HG02938 (cell line): ENCODE measurements at regions not wholly inside any gene's neighbourhood (a gene's known extent, or its start where the extent isn't known, plus 50 kb on each side); places are given as distances from the start of the nearest gene placed in this dataset.
"Not testable (repeated sequence)": the region's sequence is repeated elsewhere in the genome, so short reads cannot be mapped to it uniquely, and the experiment has no call there.

Source experiments
- ATAC-seq: cut with Tn5 transposase; IDR thresholded peaks from one replicate; pipeline ENCODE4 v1.9.1; 2021; ENCODE audit warnings: mild to moderate bottlenecking, moderate library complexity; ENCODE audit not compliant: unreplicated experiment

DNA sequence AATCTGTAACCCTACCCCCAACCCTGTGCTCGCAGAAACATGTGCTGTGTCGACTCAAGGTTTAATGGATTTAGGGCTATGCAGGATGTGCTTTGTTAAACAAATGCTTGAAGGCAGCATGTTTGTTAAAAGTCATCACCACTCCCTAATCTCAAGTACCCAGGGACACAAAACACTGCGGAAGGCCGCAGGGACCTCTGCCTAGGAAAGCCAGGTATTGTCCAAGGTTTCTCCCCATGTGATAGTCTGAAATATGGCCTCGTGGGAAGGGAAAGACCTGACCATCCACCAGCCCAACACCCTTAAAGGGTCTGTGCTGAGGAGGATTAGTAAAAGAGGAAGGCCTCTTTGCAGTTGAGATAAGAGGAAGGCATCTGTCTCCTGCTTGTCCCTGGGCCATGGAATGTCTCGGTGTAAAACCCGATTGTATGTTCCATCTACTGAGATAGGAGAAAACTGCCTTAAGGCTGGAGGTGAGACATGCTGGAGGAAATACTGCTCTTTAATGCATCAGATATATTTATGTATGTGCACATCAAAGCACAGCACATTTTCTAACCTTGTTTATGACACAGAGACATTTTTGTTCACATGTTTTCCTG, 94.4 kb downstream of the LSM3 start:
- ATAC-seq: not testable (repeated sequence)

DNA sequence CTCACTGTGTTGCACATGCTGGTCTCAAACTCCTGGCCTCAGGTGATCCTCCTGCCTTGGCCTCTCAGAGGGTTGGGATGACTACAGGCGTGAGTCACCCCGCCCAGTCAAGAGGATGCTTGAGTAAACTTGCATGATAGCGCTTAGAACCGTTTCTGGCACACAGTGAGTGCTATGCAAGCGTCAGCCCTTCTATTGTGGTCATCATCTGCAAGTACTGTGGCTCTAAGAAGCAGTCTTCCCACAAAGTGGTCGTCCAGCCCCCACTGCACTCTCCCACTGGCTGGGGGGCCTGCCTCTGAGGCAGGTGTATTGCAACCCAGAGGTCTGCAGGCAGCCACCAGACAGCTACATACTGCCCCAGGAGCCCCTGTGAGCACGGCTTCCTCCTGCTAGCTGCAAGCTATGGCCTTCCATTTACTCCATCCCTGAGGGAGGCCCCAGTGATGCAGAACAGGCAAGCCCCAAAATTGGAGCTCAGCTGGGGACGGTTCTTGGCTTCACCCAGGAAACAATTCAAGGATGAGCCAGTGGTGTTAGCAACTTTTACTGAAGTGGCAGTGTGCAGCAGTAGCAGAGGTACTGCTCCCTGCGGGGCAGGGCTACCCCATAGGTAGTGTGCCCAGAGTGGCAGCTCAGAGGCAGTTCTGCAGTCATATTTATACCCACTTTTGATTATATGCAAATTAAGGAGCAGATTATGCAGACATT, 95.4 kb downstream of the LSM3 start:
- ATAC-seq: no peak

DNA sequence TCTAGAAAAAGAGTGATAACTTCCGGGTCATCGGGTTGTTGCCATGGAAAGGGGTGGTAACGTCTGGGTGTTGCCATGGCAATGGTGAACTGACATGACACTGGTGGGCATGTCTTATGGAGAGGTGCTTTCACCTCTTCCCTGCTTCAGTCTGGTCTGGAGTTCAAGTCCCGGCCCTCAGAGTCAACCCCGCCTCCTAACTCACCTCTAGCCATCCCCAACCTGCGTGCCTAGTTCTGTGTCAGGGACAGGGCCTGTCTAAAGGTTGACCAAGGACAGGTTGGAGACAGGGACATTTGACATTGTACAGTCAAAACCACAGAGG, 96.0 kb downstream of the LSM3 start:
- no peak for ATAC-seq

DNA sequence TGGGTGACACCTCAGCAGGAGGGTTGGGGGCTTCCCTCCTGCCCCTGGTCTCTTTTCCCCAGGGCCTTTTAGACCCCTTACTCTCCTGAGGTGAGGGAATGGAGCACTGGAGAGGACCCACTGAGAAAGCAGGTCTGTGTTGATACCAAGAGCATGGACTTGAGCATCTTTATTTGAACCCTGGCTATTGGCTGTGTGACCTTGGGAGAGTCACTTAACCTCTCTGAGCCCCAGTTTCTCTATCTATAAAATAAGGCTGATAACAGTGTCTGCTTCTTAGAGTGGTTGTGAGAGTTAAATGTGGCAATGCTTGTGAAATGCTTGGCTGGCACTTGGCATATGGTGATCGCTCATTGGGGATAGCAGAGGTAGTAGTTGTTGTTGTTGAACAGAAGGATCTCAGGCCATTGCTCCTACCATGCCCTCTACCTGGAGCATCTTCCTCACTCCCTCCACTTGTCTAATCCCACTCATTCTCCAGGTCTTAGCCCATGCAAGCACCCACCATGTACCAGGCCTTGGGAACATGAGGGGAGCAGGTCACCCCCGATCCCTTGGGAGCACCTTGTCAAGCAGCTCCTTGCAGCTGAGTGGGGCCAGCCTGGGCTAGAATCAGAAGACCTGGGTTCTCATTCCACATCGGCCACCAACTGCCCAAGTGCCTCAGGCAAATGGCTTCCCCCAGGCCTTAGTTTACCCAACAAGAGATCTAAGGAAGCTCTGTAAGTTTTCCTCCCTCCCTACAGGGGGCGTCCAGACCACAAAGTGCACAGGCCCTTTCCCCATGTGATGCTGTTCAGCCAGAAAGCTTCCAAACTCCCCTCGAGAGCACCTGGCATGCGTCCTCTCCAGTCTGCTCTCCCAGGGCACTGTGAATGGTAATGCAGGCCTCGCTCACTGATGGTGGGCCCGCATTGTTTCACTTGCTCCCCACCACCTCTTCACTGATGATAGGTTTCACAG, 96.7 kb downstream of the LSM3 start:
- no peak for ATAC-seq

DNA sequence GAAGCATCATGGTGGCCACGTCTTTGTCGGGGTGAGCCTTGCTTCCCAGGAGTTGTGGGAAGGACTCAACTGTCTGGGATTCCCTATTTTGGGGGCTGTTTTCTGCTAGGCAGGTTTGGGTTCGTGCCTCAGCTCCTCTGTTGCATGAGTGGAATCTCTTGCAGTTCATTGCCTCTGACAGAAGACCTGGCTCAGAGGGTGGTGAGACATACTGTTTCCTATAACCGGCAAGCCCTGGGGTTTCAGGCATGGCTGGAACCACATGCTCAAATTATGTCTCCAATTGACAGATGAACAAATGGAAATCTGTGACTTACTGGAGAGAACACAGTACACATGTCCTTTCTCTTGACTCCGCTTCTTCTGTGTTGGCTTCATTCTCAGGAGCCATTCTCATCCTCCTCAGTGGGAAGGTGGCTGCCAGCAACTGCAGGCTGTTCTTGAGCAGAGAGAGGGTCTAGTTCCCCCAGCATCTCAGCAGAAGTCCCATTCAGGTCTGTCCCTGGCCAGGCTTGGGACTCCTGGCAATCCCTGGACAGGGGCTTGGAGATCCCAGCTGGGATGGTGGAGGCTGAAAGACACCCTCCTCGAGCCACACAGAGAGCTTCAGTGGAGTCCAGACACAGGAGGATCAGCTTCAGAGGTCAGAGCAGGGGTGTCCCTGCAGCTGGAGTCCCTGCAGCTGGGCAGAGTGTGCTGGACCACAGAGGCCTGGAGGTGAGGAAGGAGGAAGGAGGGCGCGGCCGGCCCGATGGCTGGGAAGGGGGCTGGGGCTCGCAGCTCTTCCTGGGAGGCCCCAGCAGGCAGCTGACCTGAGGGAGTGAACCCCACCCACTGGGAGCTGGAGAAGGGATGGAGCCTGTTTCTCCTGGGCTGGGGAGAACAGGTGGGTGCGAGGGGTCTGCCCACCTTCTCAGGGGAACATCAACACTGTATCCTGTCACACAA, 97.6 kb downstream of the LSM3 start:
- no peak for ATAC-seq

DNA sequence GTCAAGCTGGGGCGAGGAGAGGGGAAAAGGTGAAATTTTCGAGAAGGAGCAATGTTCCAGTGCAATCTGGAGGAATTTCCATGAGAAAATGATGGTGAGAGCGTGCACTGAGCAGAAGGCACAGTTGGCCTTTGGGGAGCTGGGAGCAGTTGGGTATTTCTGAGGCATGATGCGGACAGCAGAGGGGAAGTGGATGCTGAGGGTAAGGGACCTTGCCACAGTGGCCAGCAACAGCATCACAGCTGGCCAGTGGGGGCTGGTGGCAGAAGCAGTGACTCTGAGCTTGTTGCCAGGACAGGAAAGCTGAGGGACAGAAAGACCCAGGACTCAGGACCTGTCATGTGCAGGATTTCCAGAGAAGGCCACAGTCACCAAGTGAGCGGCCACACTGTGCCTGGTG, 98.9 kb downstream of the LSM3 start:
- no peak for ATAC-seq

DNA sequence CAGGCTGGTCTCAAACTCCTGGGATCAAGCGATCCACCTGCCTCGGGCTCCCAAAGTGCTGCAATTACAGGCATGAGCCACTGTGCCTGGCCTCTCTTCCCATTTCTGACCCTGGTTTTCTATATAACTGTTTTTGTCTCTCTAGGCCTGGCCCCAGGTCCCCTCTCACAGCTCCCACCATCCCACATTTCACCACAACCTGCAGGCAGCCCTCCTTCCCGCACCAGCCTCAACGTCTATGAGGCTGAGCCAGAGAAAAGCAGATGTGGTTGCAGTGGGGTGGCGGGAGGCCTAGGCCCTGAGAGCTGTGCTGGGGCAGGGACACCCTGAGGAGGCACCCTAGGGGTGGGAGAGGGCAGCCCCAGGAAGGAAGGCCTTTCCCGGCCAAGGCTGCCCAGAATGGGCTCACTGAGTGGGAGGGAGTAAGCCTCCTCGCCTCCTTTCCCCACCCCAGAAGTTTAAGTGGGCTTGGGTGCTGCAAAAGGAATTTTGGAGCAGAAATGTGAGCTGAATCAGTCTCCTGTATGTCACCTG, 99.7 kb downstream of the LSM3 start:
- ATAC-seq: no peak

DNA sequence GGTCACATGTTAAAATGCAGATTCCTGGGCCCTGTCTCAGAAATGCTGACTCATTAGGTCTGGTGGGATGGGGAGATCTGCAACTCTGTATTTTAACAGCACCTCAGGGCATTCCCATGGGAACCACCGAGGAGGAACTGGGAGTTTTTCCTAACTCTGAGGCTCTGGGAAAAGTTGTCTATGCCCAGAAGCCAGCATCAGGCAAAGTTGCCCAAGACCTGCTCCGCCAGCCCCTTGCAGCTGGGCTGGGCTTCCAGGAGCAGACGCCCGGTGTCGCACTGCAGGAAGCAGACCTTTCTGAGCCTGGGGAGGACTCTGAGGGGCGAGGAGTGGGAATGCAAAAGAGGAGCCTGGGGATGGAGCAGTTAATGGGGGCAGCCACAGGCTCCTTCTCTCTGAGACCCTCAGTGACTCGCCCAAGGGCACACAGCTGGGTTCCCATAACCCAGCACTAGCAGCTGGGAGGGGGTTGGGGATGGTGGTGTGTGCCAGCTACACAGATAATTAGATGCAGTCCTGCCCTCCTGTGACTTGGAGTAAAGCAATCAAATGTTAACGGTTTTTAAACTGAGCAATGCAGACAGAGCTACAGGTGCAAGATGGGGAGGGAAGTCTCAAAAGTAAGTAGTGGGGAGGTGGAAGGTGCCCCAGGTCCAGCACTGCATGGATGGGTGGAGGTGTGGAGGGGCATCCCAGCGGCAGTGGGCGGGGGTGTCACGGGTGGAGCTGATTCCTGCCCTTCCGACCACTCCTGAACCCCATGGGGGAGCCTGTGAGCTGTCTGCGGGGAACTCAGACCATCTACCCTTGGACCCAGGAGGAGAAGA, 100.4 kb downstream of the LSM3 start:
- no peak for ATAC-seq

DNA sequence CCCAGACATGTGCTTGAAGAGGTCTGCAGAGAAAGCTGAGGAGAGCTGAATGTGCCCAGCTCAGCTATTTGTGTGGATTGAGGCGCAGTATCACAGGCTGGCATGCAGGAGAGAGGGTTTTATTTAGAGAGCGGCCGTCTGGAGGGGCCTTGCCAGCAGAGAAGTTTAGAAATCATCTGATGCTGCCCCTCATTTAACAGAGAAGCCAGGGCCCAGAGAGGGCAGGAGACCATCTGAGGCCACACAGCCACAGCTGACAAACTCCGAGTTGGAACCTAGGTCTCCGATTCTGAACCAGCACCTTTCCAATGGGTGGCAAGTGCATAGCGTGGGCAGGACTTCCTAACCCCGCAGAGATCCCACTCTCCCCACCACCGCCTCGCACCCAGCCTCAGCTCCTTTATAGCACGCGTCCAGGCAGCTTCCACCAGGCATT, 101.0 kb downstream of the LSM3 start:
- ATAC-seq: no peak

DNA sequence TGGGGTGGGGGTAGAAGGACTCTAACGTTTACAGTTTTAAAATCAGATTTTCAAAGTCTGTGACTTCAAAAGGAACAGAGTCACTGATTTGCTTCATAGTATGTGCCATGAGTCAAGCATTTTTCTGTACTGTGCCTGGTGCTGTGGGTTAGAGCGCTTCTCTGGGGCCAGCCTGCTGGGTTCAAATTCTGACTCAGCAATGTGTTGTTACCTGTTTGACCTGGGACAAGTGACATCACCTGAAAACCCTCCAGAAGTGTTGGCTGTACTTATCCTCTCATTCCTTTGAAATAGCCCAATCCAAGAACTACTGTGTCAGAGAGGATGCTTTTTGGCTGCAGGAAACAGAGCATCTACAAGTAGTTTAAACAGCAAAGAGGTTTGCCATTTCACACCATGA, 101.7 kb downstream of the LSM3 start:
- no peak for ATAC-seq

DNA sequence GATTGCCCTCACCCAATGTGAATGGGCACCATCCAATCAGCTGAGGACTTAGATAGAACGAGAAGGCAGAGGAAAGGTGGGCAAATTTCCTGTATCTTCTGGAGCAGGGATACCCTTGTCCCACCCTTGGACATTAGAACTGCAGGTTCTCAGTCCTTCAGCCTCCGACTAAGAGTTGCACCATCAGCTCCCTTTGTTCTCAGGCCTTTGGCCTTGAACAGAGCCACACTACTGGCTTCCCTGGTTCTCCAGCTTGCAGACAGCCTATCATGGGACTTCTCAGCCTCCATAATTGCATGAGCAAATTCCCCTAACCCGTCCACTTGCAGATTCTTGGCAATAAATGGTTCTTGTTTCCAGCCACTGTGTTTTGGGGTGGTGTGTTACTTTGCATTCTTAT, 102.4 kb downstream of the LSM3 start:
- ATAC-seq: no peak

DNA sequence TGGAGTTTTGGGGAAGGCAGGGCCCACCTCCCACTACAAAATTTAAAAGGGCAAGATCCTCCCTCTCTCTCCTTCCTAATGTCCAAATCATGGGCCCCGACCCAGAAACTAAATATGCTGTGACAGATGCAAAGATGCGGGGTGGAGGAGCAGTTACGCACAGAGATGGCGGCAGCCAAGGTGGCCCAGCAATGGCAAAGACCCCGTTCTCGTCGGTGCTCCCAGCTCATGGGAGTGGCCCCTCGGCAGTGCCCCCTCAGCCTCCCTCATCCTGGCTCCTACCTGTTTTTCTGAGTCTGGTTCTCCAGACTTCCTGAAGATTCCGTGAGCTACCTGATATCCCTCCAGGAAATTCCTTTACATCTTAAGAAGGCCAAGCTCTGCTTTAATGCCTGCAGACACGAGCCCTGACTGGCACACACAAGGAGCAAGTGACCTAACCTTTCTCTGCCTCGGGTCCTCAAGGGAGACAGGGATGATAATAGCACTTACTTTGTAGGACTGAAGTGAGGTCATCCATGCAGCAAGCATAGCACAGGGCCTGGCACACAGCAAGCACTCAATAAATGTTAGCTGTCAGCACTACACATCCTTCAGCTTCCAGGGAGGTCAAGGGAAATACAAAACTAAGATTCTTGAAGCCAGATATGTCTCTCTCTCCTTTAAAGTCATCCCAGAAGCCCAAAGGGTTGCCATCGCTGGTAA, 103.5 kb downstream of the LSM3 start:
- ATAC-seq: no peak

DNA sequence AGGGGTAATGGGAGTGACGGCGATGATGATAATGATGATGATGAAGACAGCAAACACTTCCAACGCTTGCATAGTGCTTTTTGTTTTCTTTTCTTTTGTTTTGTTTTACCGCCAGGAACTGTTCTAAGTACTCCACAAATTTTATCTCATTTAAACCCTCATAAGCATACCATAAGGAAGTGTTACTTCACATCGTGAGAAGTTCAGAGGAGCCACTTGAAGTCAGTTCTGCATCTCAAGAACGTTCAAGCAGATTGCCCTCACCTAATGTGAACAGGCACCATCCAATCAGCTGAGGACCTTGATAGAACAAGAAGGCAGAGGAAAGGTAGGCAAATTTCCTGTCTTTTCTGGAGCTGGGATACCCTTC, 104.1 kb downstream of the LSM3 start:
- ATAC-seq: no peak

DNA sequence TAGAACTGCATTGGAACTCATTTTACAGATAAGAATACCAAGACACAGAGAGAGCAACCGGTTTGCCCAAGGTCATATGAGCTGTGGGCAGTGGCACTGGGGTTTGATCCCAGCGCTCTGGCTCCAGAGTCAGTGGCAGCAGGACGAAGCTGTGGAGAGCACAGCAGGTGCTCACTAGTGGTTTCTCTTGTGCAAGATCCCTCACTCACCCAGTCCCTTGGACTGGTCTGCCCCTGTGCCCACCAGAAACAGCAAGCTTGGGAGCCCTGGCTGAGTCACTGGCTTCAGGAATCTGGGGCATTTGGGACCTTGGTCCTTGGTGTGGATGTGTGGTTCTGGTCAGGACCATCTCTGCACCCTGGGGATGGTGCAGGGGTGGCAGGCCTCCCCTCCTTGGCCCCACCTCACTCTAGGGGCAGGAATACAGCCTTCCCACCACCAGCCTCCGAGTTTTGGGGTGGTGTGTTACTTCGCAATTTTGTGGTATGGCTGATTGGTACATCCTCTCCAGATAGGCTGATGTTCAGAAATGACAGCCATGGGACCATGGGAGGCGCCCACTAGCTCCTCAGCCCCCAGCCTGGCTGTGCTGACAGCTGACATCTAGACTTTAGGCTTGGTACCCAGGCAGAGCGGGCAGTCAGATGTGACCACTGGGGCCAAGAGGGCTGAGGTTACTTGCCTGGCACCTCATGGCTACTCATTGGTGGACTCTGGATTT, 104.6 kb downstream of the LSM3 start:
- ATAC-seq: no peak

DNA sequence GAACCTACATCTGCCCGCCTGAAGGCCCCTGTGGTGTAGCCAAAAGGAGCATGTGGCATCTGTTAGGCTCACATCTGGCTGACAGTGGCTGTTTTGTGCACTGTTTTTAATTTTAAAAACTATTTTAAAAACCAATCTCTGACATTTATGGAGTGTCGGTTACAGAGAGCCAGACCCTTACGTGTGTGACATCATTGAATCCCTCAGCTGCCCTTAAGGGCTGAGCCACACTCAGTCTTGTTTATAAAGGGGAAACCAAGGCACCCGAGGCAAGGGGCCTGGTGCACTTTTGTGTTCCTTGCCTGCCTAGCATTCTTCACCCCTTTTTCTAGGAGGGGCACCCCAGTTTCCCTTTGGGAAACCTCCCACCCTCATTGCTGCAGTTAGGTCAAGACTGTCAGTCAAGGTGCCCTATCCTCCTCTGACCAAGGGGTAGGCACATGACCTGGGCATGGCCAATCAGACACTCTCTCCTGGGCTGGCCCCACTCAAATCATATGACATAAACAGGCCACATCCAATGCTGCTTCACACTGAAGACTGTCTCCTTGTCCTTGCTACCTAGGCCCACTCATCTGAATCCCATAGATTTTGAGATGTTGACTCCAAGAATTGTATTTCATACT, 105.3 kb downstream of the LSM3 start:
- ATAC-seq: no peak

DNA sequence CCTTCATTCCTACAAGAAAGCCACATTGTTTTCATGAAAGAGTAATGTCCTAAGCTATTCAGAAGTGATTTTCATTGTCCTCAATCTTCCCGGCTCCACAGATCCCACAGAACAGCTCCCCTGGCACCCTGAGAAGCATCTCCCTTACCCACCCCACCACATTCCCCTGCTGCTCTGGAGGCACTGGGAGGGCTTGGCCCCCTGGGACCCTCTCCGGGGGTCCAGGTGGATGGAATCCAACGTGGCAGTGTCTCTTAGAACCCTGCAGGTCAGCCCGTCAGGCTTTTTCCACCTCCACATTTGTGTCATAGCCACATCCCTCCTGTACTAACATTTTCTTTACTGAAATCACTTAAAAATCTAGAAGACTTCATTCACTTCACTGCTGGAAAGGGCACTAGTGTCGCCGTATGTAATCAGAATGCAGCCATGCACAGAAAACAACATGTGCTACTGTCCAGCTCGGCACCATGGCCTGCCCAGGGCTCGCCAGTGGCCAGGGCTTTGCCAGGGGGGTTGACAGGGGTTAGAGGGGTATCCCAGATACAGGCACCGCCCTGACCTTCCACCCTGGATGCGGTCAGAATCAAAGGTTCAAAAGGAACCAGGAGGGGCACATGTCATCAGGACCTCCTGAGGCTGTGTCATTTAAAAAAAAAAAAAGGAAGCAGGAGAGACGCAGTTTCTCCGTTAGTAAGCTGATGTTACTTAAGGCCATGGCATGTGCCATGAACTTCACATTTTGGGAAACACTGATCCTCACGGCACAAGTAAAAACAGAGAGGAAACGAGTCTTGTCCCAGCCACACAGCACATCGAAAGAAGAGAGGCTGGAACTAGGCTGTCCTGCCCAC, 106.3 kb downstream of the LSM3 start:
- no peak for ATAC-seq

DNA sequence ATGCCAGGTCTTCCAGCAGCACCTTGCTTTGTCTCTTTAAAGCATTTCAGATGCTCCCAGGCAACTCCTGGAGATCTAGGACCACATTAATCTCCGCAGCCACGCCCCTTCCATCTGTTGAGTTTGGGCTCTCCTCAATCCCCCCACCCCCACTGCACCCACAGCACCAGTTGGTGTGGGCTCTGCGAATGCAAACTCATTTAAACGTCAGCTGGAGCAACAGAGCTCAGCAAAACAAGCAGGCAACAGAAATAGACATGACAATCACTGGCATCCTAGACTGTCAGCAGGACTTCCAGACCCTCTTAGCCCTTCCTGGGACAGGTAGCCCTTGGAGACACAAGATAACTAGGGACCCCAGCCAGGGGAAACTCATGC, 106.9 kb downstream of the LSM3 start:
- ATAC-seq: no peak
